ENCODE measurements at regions not wholly inside any gene's neighbourhood (a gene's known extent, or its start where the extent isn't known, plus 50 kb on each side); places are given as distances from the start of the nearest gene placed in this dataset.
A peak's percentile ranks its signal among the peaks of the same experiment; 100 is the strongest.

GRCh38 chr2:105597011-105597805 lies 147.5 kb upstream of the NCK2 start:
- no peak overlapping the region for H3K4me3 ChIP-seq (ENCODE audit: low read depth, low read length)
- no peak for TF ChIP-seq CTCF (conservative IDR thresholded peaks at IDR 0.05; ENCODE audit: low read depth, low read length)
- DNase-seq (ENCODE audit: low read depth) = no peak

- H3K4me3 ChIP-seq (ENCODE audit: low read depth, low read length) = no peak overlapping the region
- DNase-seq (ENCODE audit: low read depth) = no peak
- TF ChIP-seq CTCF (conservative IDR thresholded peaks at IDR 0.05; ENCODE audit: low read depth, low read length) = no peak
Measured at GRCh38 chr2:105596411-105596921, 148.2 kb upstream of the NCK2 start.

- peak; percentile 25 for TF ChIP-seq CTCF (conservative IDR thresholded peaks at IDR 0.05; ENCODE audit: low read depth, low read length)
- no peak overlapping the region for H3K4me3 ChIP-seq (ENCODE audit: low read depth, low read length)
- DNase-seq (ENCODE audit: low read depth) = peak; percentile 47
Measured at GRCh38 chr2:105595536-105595935, 149.2 kb upstream of the NCK2 start.

- DNase-seq (ENCODE audit: low read depth) = no peak
- no peak overlapping the region for H3K4me3 ChIP-seq (ENCODE audit: low read depth, low read length)
- no peak for TF ChIP-seq CTCF (conservative IDR thresholded peaks at IDR 0.05; ENCODE audit: low read depth, low read length)
Measured at GRCh38 chr2:105593221-105593967, 151.3 kb upstream of the NCK2 start.

- no peak for DNase-seq (ENCODE audit: low read depth)
- no peak for TF ChIP-seq CTCF (conservative IDR thresholded peaks at IDR 0.05; ENCODE audit: low read depth, low read length)
Measured at GRCh38 chr2:105592288-105592687, 152.4 kb upstream of the NCK2 start.

GRCh38 chr2:105590780-105591660 lies 153.7 kb upstream of the NCK2 start:
- no peak for DNase-seq (ENCODE audit: low read depth)
- no peak for TF ChIP-seq CTCF (conservative IDR thresholded peaks at IDR 0.05; ENCODE audit: low read depth, low read length)
- H3K4me3 ChIP-seq (ENCODE audit: low read depth, low read length) = no peak overlapping the region

More at GRCh38 chr2:105592288-105592687, 152.4 kb upstream of the NCK2 start:
- no peak overlapping the region for H3K4me3 ChIP-seq (ENCODE audit: low read depth, low read length)
